Skeletal muscle cell (primary cell): ENCODE measurements at regions not wholly inside any gene's neighbourhood (a gene's known extent, or its start where the extent isn't known, plus 50 kb on each side); places are given as distances from the start of the nearest gene placed in this dataset.
"Not testable (repeated sequence)": the region's sequence is repeated elsewhere in the genome, so short reads cannot be mapped to it uniquely, and the experiment has no call there.

Source experiments
- DNase-seq: peaks from one replicate; pipeline ENCODE4 v3.0.0-alpha.2; 2010; ENCODE audit warnings: low read depth
- H3K4me3 ChIP-seq: 2 replicates; pipeline ENCODE4 v1.5.1; 2011; ENCODE audit warnings: low read depth, mild to moderate bottlenecking, control low read depth, low read length, moderate library complexity

GRCh38 chr12:69157023-69157655 lies 82.2 kb upstream of the CPSF6 start:
- no peak overlapping the region for H3K4me3 ChIP-seq
- peak; percentile 47 for DNase-seq

GRCh38 chr12:69161829-69162228 lies 77.5 kb upstream of the CPSF6 start:
- no peak overlapping the region for H3K4me3 ChIP-seq
- DNase-seq, result no peak

- no peak for DNase-seq
- no peak overlapping the region for H3K4me3 ChIP-seq
These were observed 75.5 kb upstream of the CPSF6 start for GRCh38 chr12:69163681-69164362.

GRCh38 chr12:69167648-69168165 lies 71.7 kb upstream of the CPSF6 start:
- H3K4me3 ChIP-seq, result no peak overlapping the region
- no peak for DNase-seq

- no peak for DNase-seq
- H3K4me3 ChIP-seq, result no peak overlapping the region
These were observed 71.0 kb upstream of the CPSF6 start for GRCh38 chr12:69168363-69168762.

GRCh38 chr12:69168828-69169227 lies 70.5 kb upstream of the CPSF6 start:
- DNase-seq, result no peak
- H3K4me3 ChIP-seq, result no peak overlapping the region

- no peak for DNase-seq
These were observed 69.1 kb upstream of the CPSF6 start for GRCh38 chr12:69170293-69170692.

GRCh38 chr12:69171881-69172280 lies 67.5 kb upstream of the CPSF6 start:
- DNase-seq, result no peak
- no peak overlapping the region for H3K4me3 ChIP-seq

More at GRCh38 chr12:69170293-69170692, 69.1 kb upstream of the CPSF6 start:
- no peak overlapping the region for H3K4me3 ChIP-seq

- no peak overlapping the region for H3K4me3 ChIP-seq
- DNase-seq, result no peak
These were observed 66.9 kb upstream of the CPSF6 start for GRCh38 chr12:69172491-69172890.

- no peak for DNase-seq
- no peak overlapping the region for H3K4me3 ChIP-seq
These were observed 66.0 kb upstream of the CPSF6 start for GRCh38 chr12:69173368-69173767.

GRCh38 chr12:69179786-69180185 lies 59.6 kb upstream of the CPSF6 start:
- H3K4me3 ChIP-seq, result no peak overlapping the region
- DNase-seq, result no peak

- DNase-seq, H3K4me3 ChIP-seq: not testable (repeated sequence)
These were observed 51.8 kb upstream of the CPSF6 start for GRCh38 chr12:69187572-69187971.

GRCh38 chr12:69189378-69189978 lies 49.9 kb upstream of the CPSF6 start:
- no peak for DNase-seq
- no peak overlapping the region for H3K4me3 ChIP-seq
